LNCAP (cell line): ENCODE measurements at regions not wholly inside any gene's neighbourhood (a gene's known extent, or its start where the extent isn't known, plus 50 kb on each side); places are given as distances from the start of the nearest gene placed in this dataset.
A peak's percentile ranks its signal among the peaks of the same experiment; 100 is the strongest.

Source experiments
- TF ChIP-seq, protein P1 (sequence below): fragments of 450-650 bp; IDR thresholded peaks from 2 replicates; pipeline ENCODE4 v1.5.1; 2017; ENCODE audit warnings: mild to moderate bottlenecking

GRCh38 chr22:33126881-33127280 is 68.7 kb upstream of the SYN3 start:
- TF ChIP-seq, protein P1, sequence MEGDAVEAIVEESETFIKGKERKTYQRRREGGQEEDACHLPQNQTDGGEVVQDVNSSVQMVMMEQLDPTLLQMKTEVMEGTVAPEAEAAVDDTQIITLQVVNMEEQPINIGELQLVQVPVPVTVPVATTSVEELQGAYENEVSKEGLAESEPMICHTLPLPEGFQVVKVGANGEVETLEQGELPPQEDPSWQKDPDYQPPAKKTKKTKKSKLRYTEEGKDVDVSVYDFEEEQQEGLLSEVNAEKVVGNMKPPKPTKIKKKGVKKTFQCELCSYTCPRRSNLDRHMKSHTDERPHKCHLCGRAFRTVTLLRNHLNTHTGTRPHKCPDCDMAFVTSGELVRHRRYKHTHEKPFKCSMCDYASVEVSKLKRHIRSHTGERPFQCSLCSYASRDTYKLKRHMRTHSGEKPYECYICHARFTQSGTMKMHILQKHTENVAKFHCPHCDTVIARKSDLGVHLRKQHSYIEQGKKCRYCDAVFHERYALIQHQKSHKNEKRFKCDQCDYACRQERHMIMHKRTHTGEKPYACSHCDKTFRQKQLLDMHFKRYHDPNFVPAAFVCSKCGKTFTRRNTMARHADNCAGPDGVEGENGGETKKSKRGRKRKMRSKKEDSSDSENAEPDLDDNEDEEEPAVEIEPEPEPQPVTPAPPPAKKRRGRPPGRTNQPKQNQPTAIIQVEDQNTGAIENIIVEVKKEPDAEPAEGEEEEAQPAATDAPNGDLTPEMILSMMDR: peak; percentile 23; the same call in 1 of the 2 replicates

DNA sequence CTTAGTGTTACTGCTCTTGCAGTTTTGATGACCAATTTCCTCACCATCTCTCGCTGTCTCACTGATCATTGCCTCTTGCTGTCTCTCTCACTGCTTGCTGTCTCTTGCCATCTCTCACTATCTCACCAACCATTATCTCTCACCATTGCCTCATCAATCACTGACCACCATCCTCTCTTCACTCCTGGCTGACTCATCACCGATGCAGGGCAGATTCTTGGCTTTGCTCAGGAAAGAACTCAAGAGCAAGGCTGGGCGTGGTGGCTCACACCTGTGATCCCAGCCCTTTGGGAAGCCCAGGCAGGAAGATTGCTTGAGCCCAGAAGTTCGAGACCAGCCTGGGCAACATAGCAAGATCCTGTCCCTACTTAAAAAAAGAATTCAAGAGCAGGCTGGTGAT is 66.3 kb upstream of the SYN3 start:
- TF ChIP-seq, protein P1: no peak

- TF ChIP-seq, protein P1: no peak
Observed at GRCh38 chr22:33119044-33119443, 60.9 kb upstream of the SYN3 start.

- TF ChIP-seq, protein P1: no peak
Observed at GRCh38 chr22:33117821-33118220, 59.6 kb upstream of the SYN3 start.

DNA sequence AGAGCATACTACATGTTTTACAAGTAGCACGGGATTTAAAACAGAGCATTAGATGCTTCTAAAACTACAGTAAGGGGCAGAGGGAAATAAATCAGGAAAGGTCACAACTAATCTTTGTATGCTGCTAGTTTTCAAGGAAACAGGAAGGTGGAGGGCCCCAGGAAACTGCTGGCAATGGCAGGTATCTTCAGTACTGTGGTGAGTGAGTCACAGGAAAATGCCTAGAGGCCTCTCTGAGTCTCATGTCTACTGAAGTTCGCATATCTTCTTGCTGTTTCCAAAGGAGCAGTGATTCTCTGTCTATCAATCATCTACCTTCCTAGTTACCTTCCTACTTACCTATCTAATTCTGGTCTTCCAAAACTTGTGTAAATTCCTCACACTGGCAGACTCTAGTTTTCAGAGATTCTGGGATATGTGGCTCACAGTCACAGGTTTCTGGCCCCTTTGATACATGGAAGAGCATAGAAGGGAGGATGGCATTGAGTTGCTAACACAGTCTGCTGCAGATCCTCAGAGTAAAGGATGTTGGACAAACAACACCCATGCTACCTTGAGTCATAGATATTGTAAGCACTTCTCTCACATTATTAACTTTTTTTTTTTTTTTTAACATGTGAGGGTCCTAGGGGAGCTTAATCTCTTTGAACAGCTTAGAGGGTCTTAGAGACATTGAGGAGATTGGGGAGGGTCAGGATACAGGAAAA is 58.8 kb upstream of the SYN3 start:
- TF ChIP-seq, protein P1: no peak

- TF ChIP-seq, protein P1: no peak
Observed at GRCh38 chr22:33114565-33114964, 56.4 kb upstream of the SYN3 start.

- TF ChIP-seq, protein P1: no peak
Observed at GRCh38 chr22:33112580-33112979, 54.4 kb upstream of the SYN3 start.

- TF ChIP-seq, protein P1: no peak
Observed at GRCh38 chr22:33111491-33111890, 53.3 kb upstream of the SYN3 start.
